NT2/D1 (cell line): ENCODE measurements at regions not wholly inside any gene's neighbourhood (a gene's known extent, or its start where the extent isn't known, plus 50 kb on each side); places are given as distances from the start of the nearest gene placed in this dataset.

Source experiments
- DNase-seq: peaks from one replicate; pipeline ENCODE4 v3.0.0-alpha.2; 2011; ENCODE audit warnings: low read depth, low spot score
- H3K27me3 ChIP-seq: 2 replicates; pipeline ENCODE4 v1.6.0; 2011; ENCODE audit warnings: mild to moderate bottlenecking; ENCODE audit not compliant: insufficient read length, insufficient read depth
- H3K36me3 ChIP-seq: 2 replicates; pipeline ENCODE4 v1.6.1; 2011; ENCODE audit warnings: mild to moderate bottlenecking, low read length, mixed read lengths; ENCODE audit not compliant: insufficient read depth, insufficient read length
- H3K4me1 ChIP-seq: 2 replicates; pipeline ENCODE4 v1.5.1; 2011; ENCODE audit not compliant: insufficient read depth, insufficient read length
- H3K4me3 ChIP-seq: 2 replicates; pipeline ENCODE4 v1.5.1; 2011; ENCODE audit warnings: low read depth; ENCODE audit not compliant: insufficient read length
- H3K9ac ChIP-seq: 2 replicates; pipeline ENCODE4 v1.6.0; 2011; ENCODE audit warnings: low read depth; ENCODE audit not compliant: insufficient read length
- H3K9me3 ChIP-seq: 2 replicates; pipeline ENCODE4 v1.5.1; 2011; ENCODE audit warnings: mild to moderate bottlenecking, low read length; ENCODE audit not compliant: insufficient read depth
- SUZ12 ChIP-seq: IDR thresholded peaks from 2 replicates; pipeline ENCODE4 v1.6.1; 2011; ENCODE audit not compliant: insufficient read length, insufficient read depth; ENCODE audit errors: extremely low read depth
- YY1 ChIP-seq: IDR thresholded peaks from 2 replicates; pipeline ENCODE4 v1.6.1; 2011; ENCODE audit not compliant: insufficient read length, insufficient read depth
- ZNF274 ChIP-seq: IDR thresholded peaks from 2 replicates; pipeline ENCODE4 v1.6.1; 2011; ENCODE audit warnings: mild to moderate bottlenecking, low read depth, low read length

DNA sequence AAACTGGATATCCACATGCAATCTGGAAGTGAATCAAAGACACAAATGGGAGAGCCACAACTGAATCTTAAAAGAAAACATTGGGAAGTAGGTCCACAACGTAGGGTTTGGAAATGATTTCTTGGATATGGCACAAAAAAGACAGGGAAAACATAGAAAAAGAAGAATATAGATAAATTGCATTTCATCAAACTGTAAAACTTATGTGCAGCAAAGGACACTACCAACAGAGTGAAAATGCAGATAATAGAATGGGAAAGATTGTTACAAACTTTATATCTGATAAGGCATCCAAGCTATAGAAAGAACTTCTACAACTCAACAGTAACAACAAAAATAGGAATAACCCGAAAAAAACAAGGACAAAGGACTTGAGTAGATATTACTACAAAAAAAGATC lies 89.6 kb downstream of the ZNF280B start:
- Histone ChIP-seq H3K4me3 (no peak overlapping the region), H3K9ac (no peak overlapping the region), H3K4me1 (no peaks in the 10 kb centered on the region), H3K9me3 (no peaks in the 10 kb centered on the region), H3K27me3 (peaks cover 100% of the 10 kb centered on the region), H3K36me3 (no peaks in the 10 kb centered on the region)
- no peak for DNase-seq
- TF ChIP-seq ZNF274 (no peak), SUZ12 (no peak), YY1 (no peak)

DNA sequence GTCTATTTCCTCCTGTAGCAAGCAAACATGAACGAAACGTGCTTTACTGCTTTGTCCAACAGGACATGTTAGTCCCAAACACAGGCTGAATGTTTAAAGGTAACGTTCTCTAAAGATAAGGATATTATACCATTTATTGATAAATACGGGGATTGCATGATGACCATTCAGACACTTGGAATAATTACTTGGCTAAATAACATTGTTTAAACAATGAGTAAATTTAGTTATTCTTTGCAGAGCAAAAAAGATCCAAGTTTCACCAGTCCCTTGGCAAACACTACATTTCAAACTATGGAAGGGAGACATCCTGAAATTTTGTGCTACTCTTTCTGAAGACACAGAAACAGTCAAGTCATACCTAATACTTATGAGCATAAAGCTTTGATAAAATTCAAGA lies 88.0 kb downstream of the ZNF280B start:
- no peaks in the 10 kb centered on the region for H3K36me3 ChIP-seq
- no peaks in the 10 kb centered on the region for H3K4me1 ChIP-seq
- peaks cover 100% of the 10 kb centered on the region for H3K27me3 ChIP-seq
- TF ChIP-seq SUZ12 (no peak), ZNF274 (no peak), YY1 (no peak)
- no peak overlapping the region for H3K4me3 ChIP-seq
- H3K9ac ChIP-seq, result no peak overlapping the region
- H3K9me3 ChIP-seq, result no peaks in the 10 kb centered on the region
- DNase-seq, result no peak

DNA sequence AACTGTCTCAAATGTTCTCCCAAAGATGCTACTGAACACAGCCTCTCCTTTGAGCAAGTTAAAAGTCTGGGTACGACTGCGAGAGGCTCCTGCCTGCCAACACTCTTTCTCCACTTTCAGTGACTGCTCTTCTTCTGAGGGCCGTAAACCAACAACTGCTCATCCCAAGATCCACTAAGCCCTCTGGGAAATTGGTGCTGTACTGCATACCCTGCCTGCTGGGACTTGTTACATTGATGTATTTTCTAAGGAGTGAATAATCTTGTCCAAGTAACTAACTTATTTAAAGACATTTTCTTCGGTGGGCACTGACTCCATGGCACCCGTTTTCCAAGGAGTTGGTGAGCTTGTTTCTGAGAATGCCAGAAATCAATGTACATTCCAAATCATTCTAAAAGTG lies 87.2 kb downstream of the ZNF280B start:
- TF ChIP-seq YY1 (no peak), SUZ12 (no peak), ZNF274 (no peak)
- DNase-seq, result no peak
- Histone ChIP-seq H3K9ac (no peak overlapping the region), H3K36me3 (no peaks in the 10 kb centered on the region), H3K4me1 (no peaks in the 10 kb centered on the region), H3K27me3 (peaks cover 100% of the 10 kb centered on the region), H3K4me3 (no peak overlapping the region), H3K9me3 (no peaks in the 10 kb centered on the region)

DNA sequence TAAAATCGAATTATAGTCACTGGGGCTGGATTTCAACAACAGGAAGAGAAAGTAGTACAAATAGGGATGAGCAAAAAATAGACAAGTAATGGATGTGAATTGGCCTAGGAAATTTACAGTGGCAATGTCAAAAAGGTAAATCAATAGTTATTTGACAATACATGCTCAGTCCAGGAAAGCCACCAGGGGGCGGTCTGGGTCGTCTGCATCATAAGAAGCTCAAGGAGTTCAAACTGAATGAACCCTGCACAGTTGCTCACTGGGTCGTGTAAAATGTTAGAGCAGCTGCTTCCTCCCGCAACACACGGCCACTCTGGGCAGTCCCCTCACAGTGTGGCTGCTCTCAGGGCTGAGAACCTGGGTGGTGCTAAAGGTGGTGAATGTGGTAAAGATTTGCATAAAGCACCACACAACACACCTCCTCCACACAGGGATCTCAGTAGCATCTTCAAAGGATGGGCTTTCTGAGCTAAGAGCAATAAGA lies 85.9 kb downstream of the ZNF280B start:
- peak; percentile 22 for DNase-seq
- H3K9ac ChIP-seq, result no peak overlapping the region
- peaks cover 100% of the 10 kb centered on the region for H3K27me3 ChIP-seq
- H3K4me1 ChIP-seq, result no peaks in the 10 kb centered on the region
- H3K36me3 ChIP-seq, result no peaks in the 10 kb centered on the region
- TF ChIP-seq SUZ12, result no peak
- no peak for TF ChIP-seq YY1
- no peak for TF ChIP-seq ZNF274
- H3K4me3 ChIP-seq, result no peak overlapping the region
- H3K9me3 ChIP-seq, result no peaks in the 10 kb centered on the region

DNA sequence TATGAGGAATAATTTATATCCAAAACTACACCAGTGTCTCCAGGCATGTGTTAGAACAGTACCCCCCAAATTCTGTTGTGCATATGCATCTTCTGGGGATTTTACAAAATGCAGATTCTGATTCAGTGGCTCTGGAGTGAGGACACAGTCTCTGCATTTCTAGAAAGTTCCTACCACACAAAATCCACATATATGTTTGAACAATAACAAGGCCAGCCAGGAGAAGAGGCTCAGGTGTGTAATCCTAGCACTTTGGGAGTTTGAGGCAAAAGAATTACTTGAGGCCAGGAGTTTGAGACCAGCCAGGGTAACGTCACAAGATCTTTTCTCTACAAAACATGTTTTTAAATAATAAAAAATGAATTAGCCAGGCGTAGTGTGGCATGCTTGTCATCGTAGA lies 84.9 kb downstream of the ZNF280B start:
- Histone ChIP-seq H3K4me3 (no peak overlapping the region), H3K27me3 (peaks cover 100% of the 10 kb centered on the region), H3K9me3 (no peaks in the 10 kb centered on the region), H3K9ac (no peak overlapping the region), H3K36me3 (no peaks in the 10 kb centered on the region), H3K4me1 (no peaks in the 10 kb centered on the region)
- DNase-seq, result no peak
- TF ChIP-seq SUZ12 (no peak), ZNF274 (no peak), YY1 (no peak)

DNA sequence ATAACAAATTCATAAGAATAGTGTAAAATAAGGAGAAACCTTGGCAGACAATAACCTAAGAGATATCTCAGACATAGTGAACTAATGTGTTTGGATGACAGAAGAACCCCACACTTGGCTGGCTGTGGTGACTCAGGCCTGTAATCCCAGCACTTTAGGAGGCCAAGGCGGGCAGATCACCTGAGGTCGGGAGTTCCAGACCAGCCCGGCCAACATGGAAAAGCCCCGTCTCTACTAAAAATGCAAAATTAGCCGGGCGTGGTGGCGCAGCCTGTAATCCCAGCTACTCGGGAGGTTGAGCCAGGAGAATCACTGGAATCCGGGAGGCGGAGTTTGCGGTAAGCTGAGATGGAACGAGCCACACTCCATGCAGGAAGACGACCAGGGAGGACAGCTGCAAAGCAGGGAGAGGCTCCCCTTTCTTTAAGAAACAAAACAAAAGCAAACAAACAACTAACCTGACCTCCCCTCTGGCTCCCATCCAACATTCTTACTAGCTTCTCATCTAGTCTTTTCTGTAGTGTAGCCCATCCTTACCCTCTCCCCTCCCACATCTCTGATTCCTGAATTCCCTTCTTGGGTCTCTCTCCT lies 84.2 kb downstream of the ZNF280B start:
- H3K36me3 ChIP-seq, result no peaks in the 10 kb centered on the region
- H3K27me3 ChIP-seq, result peaks cover 100% of the 10 kb centered on the region
- no peak overlapping the region for H3K9ac ChIP-seq
- TF ChIP-seq YY1, result no peak
- no peak for TF ChIP-seq ZNF274
- no peak for TF ChIP-seq SUZ12
- H3K4me3 ChIP-seq, result no peak overlapping the region
- peak; percentile 3 for DNase-seq
- H3K4me1 ChIP-seq, result no peaks in the 10 kb centered on the region
- H3K9me3 ChIP-seq, result no peaks in the 10 kb centered on the region

DNA sequence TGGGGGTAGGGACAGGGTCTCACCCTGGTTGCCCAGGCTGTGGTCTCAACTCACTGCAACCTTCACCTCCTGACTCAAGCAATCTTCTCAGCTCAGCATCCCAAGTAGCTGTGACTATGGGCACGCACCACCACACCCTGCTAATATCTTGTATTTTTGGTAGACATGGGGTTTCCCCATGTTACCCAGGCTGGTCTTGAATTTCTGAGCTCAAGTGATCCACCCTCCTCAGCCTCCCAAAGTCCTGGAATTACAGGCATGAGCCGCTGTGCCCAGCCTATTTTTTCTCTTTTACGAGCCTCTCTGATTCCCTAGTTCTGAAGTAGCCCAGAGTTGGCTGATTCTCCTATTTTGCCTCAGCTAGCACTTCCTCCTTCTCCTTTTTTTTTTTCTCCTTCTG lies 83.6 kb downstream of the ZNF280B start:
- TF ChIP-seq YY1, result no peak
- no peak for TF ChIP-seq SUZ12
- no peak for TF ChIP-seq ZNF274
- no peaks in the 10 kb centered on the region for H3K4me1 ChIP-seq
- no peaks in the 10 kb centered on the region for H3K9me3 ChIP-seq
- H3K9ac ChIP-seq, result no peak overlapping the region
- H3K27me3 ChIP-seq, result peaks cover 100% of the 10 kb centered on the region
- no peaks in the 10 kb centered on the region for H3K36me3 ChIP-seq
- no peak for DNase-seq
- H3K4me3 ChIP-seq, result no peak overlapping the region

DNA sequence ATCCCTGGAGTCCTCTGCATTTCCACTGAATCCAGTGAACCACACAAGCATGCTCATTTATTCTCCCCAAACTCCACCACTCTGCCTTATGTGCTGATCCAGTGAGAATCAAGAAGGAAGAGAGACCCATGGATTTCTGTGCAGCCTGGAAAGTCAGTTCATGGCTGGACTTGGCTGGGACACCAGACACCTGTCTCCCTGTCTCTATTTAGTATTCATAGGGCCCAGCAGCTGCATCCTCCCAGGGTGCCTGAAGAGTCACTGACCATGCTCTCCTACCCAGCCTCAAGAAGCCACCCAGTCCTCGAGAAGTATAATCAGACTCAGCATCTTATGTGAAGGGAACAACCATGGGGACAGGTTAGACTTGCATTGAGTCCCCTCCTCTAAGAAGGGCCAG lies 83.2 kb downstream of the ZNF280B start:
- no peaks in the 10 kb centered on the region for H3K36me3 ChIP-seq
- no peaks in the 10 kb centered on the region for H3K9me3 ChIP-seq
- no peak for TF ChIP-seq ZNF274
- no peak for TF ChIP-seq SUZ12
- TF ChIP-seq YY1, result no peak
- peaks cover 100% of the 10 kb centered on the region for H3K27me3 ChIP-seq
- H3K4me3 ChIP-seq, result no peak overlapping the region
- no peak overlapping the region for H3K9ac ChIP-seq
- H3K4me1 ChIP-seq, result no peaks in the 10 kb centered on the region
- no peak for DNase-seq
